Gastrocnemius medialis (tissue), 4 donors: ENCODE measurements at regions not wholly inside any gene's neighbourhood (a gene's known extent, or its start where the extent isn't known, plus 50 kb on each side); places are given as distances from the start of the nearest gene placed in this dataset.

Experiments used
- ATAC-seq, 2 donors: fragments of 150-250 bp; one replicate each; pipeline ENCODE4 v1.9.1; 2016
- DNase-seq, 2 donors: peaks; one replicate each; pipeline ENCODE4 v3.0.0-alpha.2; 2019
- H3K27ac ChIP-seq, 4 donors: fragments of 200-600 bp; sonication (generic); 1 replicate in 1 of 4; 2 replicates in 3 of 4; pipeline ENCODE4 v1.5.1; 2016 to 2018; ENCODE audit warnings: mild to moderate bottlenecking in 2 of 4, moderate library complexity in 1 of 4
- H3K27me3 ChIP-seq, 3 donors: fragments of 200-600 bp; sonication (generic) in 2 of 3; 1 replicate in 1 of 3; 2 replicates in 2 of 3; pipeline versions ENCODE4 v1.5.1 to v1.6.0; 2016 to 2019; ENCODE audit warnings: mild to moderate bottlenecking in 1 of 3, moderate library complexity in 1 of 3
- H3K36me3 ChIP-seq, 2 donors: fragments of 200-600 bp; sonication (generic) in 1 of 2; one replicate each; pipeline ENCODE4 v1.5.1; 2017 to 2018
- H3K4me1 ChIP-seq, 2 donors: fragments of 200-600 bp; sonication (generic) in 1 of 2; one replicate each; pipeline ENCODE4 v1.5.1; 2016 to 2017; ENCODE audit warnings: mild to moderate bottlenecking in 2 of 2
- H3K4me3 ChIP-seq, 4 donors: fragments of 200-600 bp; sonication (generic) in 3 of 4; 1 replicate in 1 of 4; 2 replicates in 3 of 4; pipeline ENCODE4 v1.5.1; 2016 to 2019; ENCODE audit warnings: mild to moderate bottlenecking in 2 of 4
- H3K9me3 ChIP-seq, 3 donors: fragments of 200-600 bp; sonication (generic) in 2 of 3; 1 replicate in 1 of 3; 2 replicates in 2 of 3; pipeline ENCODE4 v1.5.1; 2016 to 2019
- POLR2A ChIP-seq, 2 donors: fragments of 450-650 bp; IDR thresholded peaks; one replicate each; pipeline ENCODE4 v1.6.1; 2017; ENCODE audit warnings: antibody characterized with exemption in 2 of 2, mild to moderate bottlenecking in 2 of 2, moderate library complexity in 2 of 2
- in situ Hi-C, 4 donors: fragments of 200-750 bp; cut with MboI; loops; one replicate each; pipeline versions ENCODE4 v1.15.0 to v1.8.0; 2017; ENCODE audit warnings: low sequenced_read_pairs in 4 of 4
- intact Hi-C: fragments of 100-400 bp; cut with DNase I; formaldehyde crosslinking; loops from one replicate; pipeline ENCODE4 v1.15.1; 2023; ENCODE audit warnings: low total_unique reads
- TF ChIP-seq, protein P1 (sequence below), 5 experiments: fragments of 450-650 bp in 3 of 5; fragments of 200-600 bp in 2 of 5; sonication (generic) in 2 of 5; IDR thresholded peaks in 4 of 5; conservative IDR thresholded peaks in 1 of 5; 1 replicate in 4 of 5; 2 replicates in 1 of 5; pipeline ENCODE4 v1.5.1; 2016 to 2019; ENCODE audit warnings: antibody characterized with exemption in 5 of 5, mild to moderate bottlenecking in 3 of 5, moderate library complexity in 3 of 5

- no peak for TF ChIP-seq POLR2A (IDR thresholded peaks at IDR 0.05)
- TF ChIP-seq, protein P1, sequence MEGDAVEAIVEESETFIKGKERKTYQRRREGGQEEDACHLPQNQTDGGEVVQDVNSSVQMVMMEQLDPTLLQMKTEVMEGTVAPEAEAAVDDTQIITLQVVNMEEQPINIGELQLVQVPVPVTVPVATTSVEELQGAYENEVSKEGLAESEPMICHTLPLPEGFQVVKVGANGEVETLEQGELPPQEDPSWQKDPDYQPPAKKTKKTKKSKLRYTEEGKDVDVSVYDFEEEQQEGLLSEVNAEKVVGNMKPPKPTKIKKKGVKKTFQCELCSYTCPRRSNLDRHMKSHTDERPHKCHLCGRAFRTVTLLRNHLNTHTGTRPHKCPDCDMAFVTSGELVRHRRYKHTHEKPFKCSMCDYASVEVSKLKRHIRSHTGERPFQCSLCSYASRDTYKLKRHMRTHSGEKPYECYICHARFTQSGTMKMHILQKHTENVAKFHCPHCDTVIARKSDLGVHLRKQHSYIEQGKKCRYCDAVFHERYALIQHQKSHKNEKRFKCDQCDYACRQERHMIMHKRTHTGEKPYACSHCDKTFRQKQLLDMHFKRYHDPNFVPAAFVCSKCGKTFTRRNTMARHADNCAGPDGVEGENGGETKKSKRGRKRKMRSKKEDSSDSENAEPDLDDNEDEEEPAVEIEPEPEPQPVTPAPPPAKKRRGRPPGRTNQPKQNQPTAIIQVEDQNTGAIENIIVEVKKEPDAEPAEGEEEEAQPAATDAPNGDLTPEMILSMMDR (IDR thresholded peaks at IDR 0.05 in 4 of 5, conservative IDR thresholded peaks at IDR 0.05 in 1 of 5): no peak
- Histone ChIP-seq H3K4me3 (no peak overlapping the region), H3K9me3 (no peaks in the 10 kb centered on the region), H3K27ac (peak overlapping the region in 1 of 4 donors; percentile 27), H3K4me1 (peaks cover 19 to 21% of the 10 kb centered on the region in 2 donors), H3K36me3 (no peaks in the 10 kb centered on the region), H3K27me3 (no peaks in the 10 kb centered on the region)
- ATAC-seq (no peak), DNase-seq (no peak)
- in situ Hi-C loops: no loop called here
- intact Hi-C loops: loop anchor here (10.0 kb wide), 1 partner anchor 1912 kb away; no protein-coding TSS in a partner anchor
Measured at GRCh38 chr2:172342611-172343010, 84.8 kb upstream of the ITGA6 start.

- Histone ChIP-seq H3K9me3 (no peaks in the 10 kb centered on the region), H3K4me1 (peaks cover 19 to 26% of the 10 kb centered on the region in 2 donors), H3K36me3 (no peaks in the 10 kb centered on the region), H3K4me3 (no peak overlapping the region), H3K27ac (no peak overlapping the region), H3K27me3 (no peaks in the 10 kb centered on the region)
- ATAC-seq: no peak
- intact Hi-C loops: loop anchor here (10.0 kb wide), 1 partner anchor 1911 kb away; no protein-coding TSS in a partner anchor
- DNase-seq: no peak
- in situ Hi-C loops: no loop called here
- TF ChIP-seq, protein P1 (IDR thresholded peaks at IDR 0.05 in 4 of 5, conservative IDR thresholded peaks at IDR 0.05 in 1 of 5): no peak
- no peak for TF ChIP-seq POLR2A (IDR thresholded peaks at IDR 0.05)
Measured at GRCh38 chr2:172344159-172344558, 83.2 kb upstream of the ITGA6 start.

DNA sequence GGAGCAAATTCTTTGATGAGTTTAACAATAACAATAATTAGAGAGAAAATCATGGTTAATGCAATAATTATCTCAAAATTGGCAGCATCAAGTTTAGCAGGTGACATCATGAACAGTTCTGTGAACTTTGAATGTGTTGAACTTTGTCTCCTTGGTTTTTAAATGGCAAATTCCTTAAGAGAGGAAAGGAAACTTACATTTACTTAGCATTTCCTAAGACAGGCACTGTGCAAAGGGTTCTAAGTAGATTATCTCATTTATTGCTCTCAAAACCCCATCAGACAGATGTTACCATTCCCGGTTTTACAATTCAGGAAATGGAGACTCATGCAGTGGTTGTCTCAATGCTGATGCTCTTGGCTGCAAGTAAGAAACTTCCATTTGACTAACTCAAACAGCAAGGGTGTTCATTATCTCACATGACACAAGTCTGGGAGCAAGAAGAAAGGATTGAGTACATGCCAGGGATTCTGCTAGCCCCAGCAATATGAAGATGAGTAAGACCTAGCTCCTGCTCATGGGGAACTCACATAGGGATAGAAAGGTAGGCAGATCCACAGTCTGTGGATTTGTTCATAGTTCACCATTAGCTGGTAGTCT lies 81.3 kb upstream of the ITGA6 start:
- no peak for DNase-seq
- H3K36me3 ChIP-seq: no peaks in the 10 kb centered on the region
- in situ Hi-C loops: no loop called here
- TF ChIP-seq, protein P1 (IDR thresholded peaks at IDR 0.05 in 4 of 5, conservative IDR thresholded peaks at IDR 0.05 in 1 of 5): no peak
- no peak for TF ChIP-seq POLR2A (IDR thresholded peaks at IDR 0.05)
- peaks cover 8 to 15% of the 10 kb centered on the region in 2 donors for H3K4me1 ChIP-seq
- ATAC-seq: no peak
- no peak overlapping the region for H3K27ac ChIP-seq
- no peaks in the 10 kb centered on the region for H3K27me3 ChIP-seq
- H3K9me3 ChIP-seq: no peaks in the 10 kb centered on the region
- no peak overlapping the region for H3K4me3 ChIP-seq
- intact Hi-C loops: loop anchor here (10.0 kb wide), 1 partner anchor 1909 kb away; no protein-coding TSS in a partner anchor

GRCh38 chr2:172348555-172349288 lies 78.7 kb upstream of the ITGA6 start:
- ATAC-seq (no peak), DNase-seq (no peak)
- Histone ChIP-seq H3K27me3 (no peaks in the 10 kb centered on the region), H3K4me3 (no peak overlapping the region), H3K9me3 (no peaks in the 10 kb centered on the region), H3K36me3 (no peaks in the 10 kb centered on the region), H3K4me1 (peaks cover 11 to 24% of the 10 kb centered on the region in 2 donors), H3K27ac (no peak overlapping the region)
- TF ChIP-seq POLR2A (IDR thresholded peaks at IDR 0.05): no peak
- in situ Hi-C loops (no loop called here), intact Hi-C loops (loop anchor here (10.0 kb wide), 1 partner anchor 1906 kb away; no protein-coding TSS in a partner anchor)

GRCh38 chr2:172350839-172351479 lies 76.4 kb upstream of the ITGA6 start:
- Histone ChIP-seq H3K9me3 (no peaks in the 10 kb centered on the region), H3K27me3 (no peaks in the 10 kb centered on the region), H3K4me1 (peaks cover 11 to 24% of the 10 kb centered on the region in 2 donors), H3K27ac (peak overlapping the region; percentile 75 to 87 (median 76)), H3K4me3 (no peak overlapping the region), H3K36me3 (no peaks in the 10 kb centered on the region)
- intact Hi-C loops (loop anchor here (1.0 to 10.0 kb wide), 2 partner anchors 74 to 204 kb away; partner anchors contain the start of gene ITGA6), in situ Hi-C loops (no loop called here)
- DNase-seq (peak; percentile 89 to 94), ATAC-seq (peak; percentile 99)
- TF ChIP-seq, protein P1 (IDR thresholded peaks at IDR 0.05 in 4 of 5, conservative IDR thresholded peaks at IDR 0.05 in 1 of 5): no peak
- TF ChIP-seq POLR2A (IDR thresholded peaks at IDR 0.05): no peak
